ENCODE measurements at regions not wholly inside any gene's neighbourhood (a gene's known extent, or its start where the extent isn't known, plus 50 kb on each side); places are given as distances from the start of the nearest gene placed in this dataset.

- Histone ChIP-seq H3K4me1 (no peaks in the 10 kb centered on the region), H3K36me3 (no peaks in the 10 kb centered on the region), H3K27ac (no peak overlapping the region), H3K27me3 (no peaks in the 10 kb centered on the region), H3K4me3 (no peak overlapping the region), H3K9me3 (no peaks in the 10 kb centered on the region)
- DNase-seq (ENCODE audit: extremely low spot score in 2 of 2) = no peak
- TF ChIP-seq POLR2AphosphoS5 (IDR thresholded peaks at IDR 0.05; ENCODE audit: insufficient read depth in 1 of 2, low read depth in 1 of 2) = no peak
- TF ChIP-seq, protein P1, sequence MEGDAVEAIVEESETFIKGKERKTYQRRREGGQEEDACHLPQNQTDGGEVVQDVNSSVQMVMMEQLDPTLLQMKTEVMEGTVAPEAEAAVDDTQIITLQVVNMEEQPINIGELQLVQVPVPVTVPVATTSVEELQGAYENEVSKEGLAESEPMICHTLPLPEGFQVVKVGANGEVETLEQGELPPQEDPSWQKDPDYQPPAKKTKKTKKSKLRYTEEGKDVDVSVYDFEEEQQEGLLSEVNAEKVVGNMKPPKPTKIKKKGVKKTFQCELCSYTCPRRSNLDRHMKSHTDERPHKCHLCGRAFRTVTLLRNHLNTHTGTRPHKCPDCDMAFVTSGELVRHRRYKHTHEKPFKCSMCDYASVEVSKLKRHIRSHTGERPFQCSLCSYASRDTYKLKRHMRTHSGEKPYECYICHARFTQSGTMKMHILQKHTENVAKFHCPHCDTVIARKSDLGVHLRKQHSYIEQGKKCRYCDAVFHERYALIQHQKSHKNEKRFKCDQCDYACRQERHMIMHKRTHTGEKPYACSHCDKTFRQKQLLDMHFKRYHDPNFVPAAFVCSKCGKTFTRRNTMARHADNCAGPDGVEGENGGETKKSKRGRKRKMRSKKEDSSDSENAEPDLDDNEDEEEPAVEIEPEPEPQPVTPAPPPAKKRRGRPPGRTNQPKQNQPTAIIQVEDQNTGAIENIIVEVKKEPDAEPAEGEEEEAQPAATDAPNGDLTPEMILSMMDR (IDR thresholded peaks at IDR 0.05) = no peak
- no peak for TF ChIP-seq POLR2A (IDR thresholded peaks at IDR 0.05)
- intact Hi-C loops (cut with DNase I) = no loop called here
These were observed 740.3 kb downstream of the SATB2 start for GRCh38 chr2:198717451-198717850.

DNA sequence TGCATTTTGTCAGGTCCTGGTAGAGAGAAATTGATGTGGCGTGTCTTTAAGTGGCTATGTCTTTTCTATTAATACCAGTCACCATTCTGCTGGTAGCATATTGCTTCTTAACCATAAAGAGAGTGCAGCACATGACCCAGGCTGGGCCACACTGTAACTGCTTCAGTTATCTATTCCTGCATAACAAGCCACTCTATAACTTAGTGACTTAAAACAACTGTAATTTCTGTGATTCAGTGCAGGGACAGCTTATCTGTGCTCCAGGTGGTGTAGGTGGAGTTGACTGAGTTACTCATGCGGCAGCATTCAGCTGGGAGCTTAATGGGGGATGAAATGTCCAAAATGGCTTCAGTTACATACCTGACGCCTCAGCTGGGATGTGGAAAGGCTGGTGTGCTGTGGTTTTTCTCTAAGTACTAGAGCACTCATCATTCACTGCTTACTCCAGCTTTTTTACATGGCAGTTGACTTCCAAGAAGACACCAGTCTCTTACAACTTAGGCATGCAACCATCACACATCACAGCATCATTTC lies 742.4 kb downstream of the SATB2 start:
- Histone ChIP-seq H3K27me3 (no peaks in the 10 kb centered on the region), H3K4me3 (no peak overlapping the region), H3K27ac (no peak overlapping the region), H3K9me3 (no peaks in the 10 kb centered on the region), H3K4me1 (no peaks in the 10 kb centered on the region), H3K36me3 (no peaks in the 10 kb centered on the region)
- DNase-seq (ENCODE audit: extremely low spot score in 2 of 2) = no peak
- intact Hi-C loops (cut with DNase I) = no loop called here
- TF ChIP-seq POLR2AphosphoS5 (IDR thresholded peaks at IDR 0.05; ENCODE audit: insufficient read depth in 1 of 2, low read depth in 1 of 2) (no peak), POLR2A (IDR thresholded peaks at IDR 0.05) (no peak)
- TF ChIP-seq, protein P1 (IDR thresholded peaks at IDR 0.05) = no peak

GRCh38 chr2:198712485-198712884 lies 745.3 kb downstream of the SATB2 start:
- H3K4me1 ChIP-seq = no peaks in the 10 kb centered on the region
- no peaks in the 10 kb centered on the region for H3K27me3 ChIP-seq
- H3K9me3 ChIP-seq = no peaks in the 10 kb centered on the region
- TF ChIP-seq, protein P1 (IDR thresholded peaks at IDR 0.05) = no peak
- TF ChIP-seq POLR2A (IDR thresholded peaks at IDR 0.05) = no peak
- TF ChIP-seq POLR2AphosphoS5 (IDR thresholded peaks at IDR 0.05; ENCODE audit: insufficient read depth in 1 of 2, low read depth in 1 of 2) = no peak
- intact Hi-C loops (cut with DNase I) = no loop called here
- H3K36me3 ChIP-seq = no peaks in the 10 kb centered on the region
- no peak for DNase-seq (ENCODE audit: extremely low spot score in 2 of 2)
- H3K4me3 ChIP-seq = no peak overlapping the region
- no peak overlapping the region for H3K27ac ChIP-seq

GRCh38 chr2:198711484-198711883 lies 746.3 kb downstream of the SATB2 start:
- DNase-seq (ENCODE audit: extremely low spot score in 2 of 2) = no peak
- Histone ChIP-seq H3K4me1 (no peaks in the 10 kb centered on the region), H3K9me3 (no peaks in the 10 kb centered on the region), H3K27ac (no peak overlapping the region), H3K27me3 (no peaks in the 10 kb centered on the region), H3K4me3 (no peak overlapping the region), H3K36me3 (no peaks in the 10 kb centered on the region)
- intact Hi-C loops (cut with DNase I) = no loop called here
- TF ChIP-seq POLR2AphosphoS5 (IDR thresholded peaks at IDR 0.05; ENCODE audit: insufficient read depth in 1 of 2, low read depth in 1 of 2) (no peak), POLR2A (IDR thresholded peaks at IDR 0.05) (no peak)
- TF ChIP-seq, protein P1 (IDR thresholded peaks at IDR 0.05) = no peak

DNA sequence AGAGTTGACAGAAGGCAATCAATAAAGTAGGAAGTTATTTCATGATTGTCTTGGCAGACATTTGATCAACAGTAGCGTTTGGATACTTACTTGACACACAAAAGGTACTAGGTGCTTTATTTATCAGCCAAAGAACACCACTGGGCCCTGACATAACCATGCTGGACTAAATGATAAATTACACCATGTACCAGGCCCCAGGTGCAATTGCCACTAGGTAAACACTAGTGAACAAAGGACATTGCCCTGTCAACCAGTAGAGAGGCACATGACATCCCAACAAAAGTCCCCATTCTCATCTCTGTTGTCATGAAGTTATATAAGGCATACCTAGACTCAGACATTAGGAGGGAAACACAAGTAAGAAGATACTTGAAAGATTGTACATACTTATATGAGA lies 747.2 kb downstream of the SATB2 start:
- TF ChIP-seq POLR2AphosphoS5 (IDR thresholded peaks at IDR 0.05; ENCODE audit: insufficient read depth in 1 of 2, low read depth in 1 of 2) (no peak), POLR2A (IDR thresholded peaks at IDR 0.05) (no peak)
- TF ChIP-seq, protein P1 (IDR thresholded peaks at IDR 0.05) = no peak
- intact Hi-C loops (cut with DNase I) = no loop called here

More for the DNA sequence above, 747.2 kb downstream of the SATB2 start:
- Histone ChIP-seq H3K4me3 (no peak overlapping the region), H3K27me3 (no peaks in the 10 kb centered on the region), H3K36me3 (no peaks in the 10 kb centered on the region), H3K9me3 (no peaks in the 10 kb centered on the region), H3K4me1 (no peaks in the 10 kb centered on the region), H3K27ac (no peak overlapping the region)
- no peak for DNase-seq (ENCODE audit: extremely low spot score in 2 of 2)
